Esophagus muscularis mucosa (tissue), 4 donors: ENCODE measurements at regions not wholly inside any gene's neighbourhood (a gene's known extent, or its start where the extent isn't known, plus 50 kb on each side); places are given as distances from the start of the nearest gene placed in this dataset.

Source experiments
- CTCF ChIP-seq, 3 experiments: fragments of 200-600 bp in 2 of 3; fragments of 450-650 bp in 1 of 3; sonication (generic) in 2 of 3; IDR thresholded peaks; one replicate each; pipeline ENCODE4 v1.5.1; 2017 to 2019; ENCODE audit warnings: antibody characterized with exemption in 3 of 3, mild to moderate bottlenecking in 2 of 3, moderate library complexity in 1 of 3
- EP300 ChIP-seq: sonication (generic); formaldehyde crosslinking; IDR thresholded peaks from one replicate; pipeline ENCODE4 v1.6.1; 2017; ENCODE audit warnings: antibody characterized with exemption
- POLR2A ChIP-seq: fragments of 450-650 bp; IDR thresholded peaks from one replicate; pipeline ENCODE4 v1.6.1; 2017; ENCODE audit warnings: antibody characterized with exemption, moderate library complexity, mild to moderate bottlenecking, low read depth
- POLR2AphosphoS5 ChIP-seq, 2 donors: sonication (generic); formaldehyde crosslinking; IDR thresholded peaks; one replicate each; pipeline ENCODE4 v1.6.1; 2017; ENCODE audit warnings: antibody characterized with exemption in 2 of 2

GRCh38 chr12:83465632-83466031, 778.9 kb downstream of the TMTC2 start:
- TF ChIP-seq CTCF (IDR thresholded peaks at IDR 0.05) (no peak), POLR2A (no peak), POLR2AphosphoS5 (IDR thresholded peaks at IDR 0.05) (no peak), EP300 (no peak)
